Left lobe of liver (tissue), 2 donors: ENCODE measurements at regions not wholly inside any gene's neighbourhood (a gene's known extent, or its start where the extent isn't known, plus 50 kb on each side); places are given as distances from the start of the nearest gene placed in this dataset.

Experiments used
- ATAC-seq: fragments of 200-7000 bp; cut with Tn5 transposase; one replicate; pipeline ENCODE4 v1.9.1; 2020; ENCODE audit warnings: mild to moderate bottlenecking, moderate library complexity
- DNase-seq: peaks from one replicate; pipeline ENCODE4 v3.0.0-alpha.2; 2020; ENCODE audit warnings: low spot score
- donor health status: DM: no; HTN: no; CAD: no; lungs with moderate emphysema.
- donor health status: DM: no; HTN: yes; CAD: no.

DNA sequence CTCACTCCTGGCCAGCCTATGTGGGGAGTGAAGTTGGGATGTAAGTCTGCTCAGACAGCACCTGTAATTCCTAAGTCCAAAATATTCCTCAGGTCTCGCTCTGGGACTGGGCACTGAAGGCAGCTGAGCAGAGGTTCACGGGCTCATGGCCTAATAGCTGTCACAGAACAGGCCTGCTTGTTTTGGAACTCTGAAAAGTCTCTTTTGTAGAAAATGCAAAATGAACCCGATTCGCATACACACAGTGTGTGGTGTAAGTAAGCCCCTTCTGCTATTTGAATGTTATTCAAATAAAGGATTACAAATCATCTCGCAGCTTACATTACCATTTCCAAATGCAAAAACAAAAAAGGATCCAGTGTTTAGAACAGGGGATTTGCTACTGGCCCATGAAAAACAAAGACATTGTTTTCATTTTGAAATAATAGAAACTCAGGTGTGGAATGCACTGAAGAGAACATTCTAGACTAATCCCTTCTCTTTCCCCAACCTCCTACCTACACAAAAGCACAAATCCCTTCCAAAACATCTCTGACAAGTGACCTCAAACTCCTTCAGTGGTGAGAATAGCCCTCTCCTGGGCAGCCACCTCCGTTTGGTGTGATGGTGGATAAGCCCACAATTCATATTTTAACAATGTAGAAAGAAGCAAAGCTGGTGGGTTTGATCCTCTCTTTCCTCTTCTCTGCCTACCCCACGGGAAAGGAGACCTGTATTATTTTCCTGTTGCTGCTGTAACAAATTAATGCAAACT is 118.3 kb upstream of the NCK2 start:
- ATAC-seq, result no peak
- DNase-seq, result no peak

DNA sequence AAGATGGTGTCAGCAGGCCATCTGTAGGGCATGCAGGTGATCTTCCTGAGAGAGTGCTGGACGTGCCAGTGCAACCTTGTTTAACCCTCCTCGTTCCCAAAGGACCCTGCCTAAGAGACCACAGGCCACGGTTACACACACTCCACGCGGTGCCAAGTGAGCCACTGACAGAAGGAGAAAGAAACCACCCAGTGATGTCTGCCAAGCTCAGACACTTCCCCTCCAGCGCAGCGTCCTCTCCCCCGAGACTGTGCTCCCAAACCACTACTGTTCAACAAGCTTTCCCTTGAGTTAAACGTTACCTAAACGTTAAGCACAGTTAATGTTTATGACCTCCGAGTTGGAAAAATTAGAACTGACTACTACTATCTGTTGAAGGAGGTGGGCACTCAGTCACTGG is 119.1 kb upstream of the NCK2 start:
- ATAC-seq (no peak), DNase-seq (no peak)

DNA sequence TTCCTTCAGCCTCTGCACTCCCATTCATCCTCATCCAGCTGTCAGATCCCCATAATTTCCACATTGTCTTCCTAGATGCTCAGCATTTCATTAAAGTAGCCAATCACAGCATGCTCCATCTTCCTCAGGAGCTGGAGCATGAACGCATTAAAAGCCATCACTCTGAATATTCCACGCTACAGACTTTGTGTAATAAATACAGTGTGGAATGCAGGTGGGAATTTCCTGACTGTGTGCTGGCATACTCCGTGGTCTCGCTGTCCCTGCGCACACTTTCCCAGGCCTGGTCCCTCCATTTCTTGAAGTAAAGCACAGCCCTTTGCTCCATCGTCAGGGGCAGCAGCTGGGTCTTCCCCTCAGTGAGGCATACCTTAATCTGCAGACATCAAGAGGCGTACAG is 123.7 kb upstream of the NCK2 start:
- no peak for DNase-seq
- ATAC-seq, result no peak

DNA sequence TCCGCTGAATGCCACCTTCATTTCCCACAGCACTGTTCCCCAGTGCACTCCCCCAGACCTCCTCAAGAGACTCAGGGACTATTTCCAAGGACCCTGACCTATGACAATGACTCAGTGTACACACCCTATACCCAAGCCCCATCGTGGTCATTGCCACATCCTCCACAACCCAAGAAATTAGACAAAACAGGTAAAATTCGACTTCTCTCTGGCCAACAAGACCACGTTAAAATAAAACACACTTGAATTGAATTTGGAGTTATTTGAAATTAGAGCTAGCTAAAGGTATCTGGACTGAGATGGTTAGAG is 126.4 kb upstream of the NCK2 start:
- no peak for ATAC-seq
- DNase-seq, result no peak

DNA sequence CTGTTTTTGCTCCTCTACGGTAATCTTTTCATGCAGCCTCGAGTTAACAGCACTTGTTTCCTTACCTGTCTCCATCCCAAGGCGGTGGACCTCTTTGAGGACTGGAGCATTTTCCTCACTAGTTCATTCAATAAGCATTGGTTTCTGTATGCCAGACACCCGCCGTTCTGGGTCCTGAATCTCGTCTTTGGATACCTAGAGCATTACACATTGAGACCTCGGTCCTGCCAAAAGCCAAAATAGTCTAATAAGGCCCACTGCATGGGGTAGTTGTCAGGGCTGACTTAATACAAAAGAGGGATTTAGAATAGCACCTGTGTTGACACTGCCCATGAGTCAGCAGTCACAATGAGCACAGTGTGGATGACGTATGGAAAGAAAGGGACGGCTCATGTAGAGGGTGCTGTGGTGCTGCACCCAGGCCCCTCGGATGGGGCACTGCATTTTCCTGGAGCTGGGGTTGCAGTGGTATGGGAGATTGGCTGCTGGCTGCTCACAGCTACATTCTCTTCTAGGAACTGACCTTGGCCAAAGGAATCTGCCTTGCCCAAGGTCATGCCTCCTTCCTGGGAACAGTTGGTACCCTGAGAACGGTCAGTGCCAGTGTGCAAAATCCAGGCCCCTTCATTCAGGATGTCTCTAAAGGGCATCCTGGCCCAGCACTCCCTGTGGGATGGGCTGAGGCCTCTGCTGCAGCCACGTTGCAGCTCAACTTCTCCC is 126.9 kb upstream of the NCK2 start:
- DNase-seq (no peak), ATAC-seq (no peak)

DNA sequence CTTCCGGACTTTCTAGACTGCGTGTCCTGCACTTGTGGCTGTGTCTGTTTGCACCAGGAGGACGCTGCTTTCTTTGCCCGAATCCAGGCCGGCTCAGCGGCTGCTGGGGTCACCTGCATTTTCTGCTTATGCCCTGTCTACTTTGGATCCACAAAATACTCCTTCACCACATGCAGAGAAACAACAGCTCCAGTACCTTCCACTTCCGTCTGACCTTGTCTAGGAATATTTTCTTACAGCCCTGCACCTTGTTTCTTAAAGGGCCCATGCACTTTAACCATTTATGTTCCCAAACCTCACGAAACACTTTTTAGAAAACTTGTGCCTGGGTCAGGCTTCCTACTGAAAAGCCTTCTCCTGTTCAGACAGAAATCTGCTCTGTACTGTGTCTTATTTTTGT is 129.4 kb upstream of the NCK2 start:
- ATAC-seq (no peak), DNase-seq (no peak)

DNA sequence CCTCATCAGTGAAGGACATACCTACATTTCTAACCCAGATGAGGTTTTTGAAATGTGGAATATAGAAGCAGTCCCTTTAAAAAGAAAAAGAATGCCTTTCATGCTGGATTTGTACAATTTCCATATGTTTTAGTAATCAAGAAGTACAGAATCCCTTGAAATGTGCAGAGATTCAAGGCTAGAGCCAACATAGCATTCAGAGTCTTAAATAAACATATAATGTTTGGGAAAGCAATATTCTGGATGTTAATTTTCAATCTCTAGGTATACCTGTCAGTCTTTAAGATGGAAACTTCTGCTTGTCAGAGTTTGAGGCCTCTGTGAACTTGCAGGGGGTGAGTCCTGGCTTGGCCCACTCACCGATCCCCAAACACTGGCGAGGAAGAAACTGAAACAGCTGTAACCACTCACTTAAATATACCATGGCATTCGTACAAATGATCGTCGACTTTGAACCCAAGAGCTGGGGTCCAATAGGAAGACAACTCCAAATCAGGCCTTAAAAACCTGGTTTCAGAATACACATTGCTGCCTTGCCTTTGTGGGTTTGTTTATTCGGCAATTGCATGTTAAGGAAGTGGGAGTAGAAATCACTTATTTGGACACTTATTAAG is 132.8 kb upstream of the NCK2 start:
- ATAC-seq (no peak), DNase-seq (no peak)

DNA sequence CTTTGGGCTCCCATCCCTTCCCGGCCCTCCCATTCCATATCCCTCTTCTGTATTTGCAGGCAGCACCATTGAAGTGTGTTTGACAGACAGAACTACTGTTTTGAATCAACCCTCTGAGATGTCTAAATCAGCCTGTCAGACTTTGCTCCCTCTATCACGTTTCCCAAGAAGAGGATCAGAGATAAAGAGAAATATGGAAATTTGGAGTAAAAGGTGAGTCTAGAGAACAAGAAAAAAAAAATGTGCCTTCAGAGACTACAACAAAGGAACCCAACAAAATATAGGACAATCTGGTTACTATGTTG is 133.4 kb upstream of the NCK2 start:
- DNase-seq, result no peak
- no peak for ATAC-seq

DNA sequence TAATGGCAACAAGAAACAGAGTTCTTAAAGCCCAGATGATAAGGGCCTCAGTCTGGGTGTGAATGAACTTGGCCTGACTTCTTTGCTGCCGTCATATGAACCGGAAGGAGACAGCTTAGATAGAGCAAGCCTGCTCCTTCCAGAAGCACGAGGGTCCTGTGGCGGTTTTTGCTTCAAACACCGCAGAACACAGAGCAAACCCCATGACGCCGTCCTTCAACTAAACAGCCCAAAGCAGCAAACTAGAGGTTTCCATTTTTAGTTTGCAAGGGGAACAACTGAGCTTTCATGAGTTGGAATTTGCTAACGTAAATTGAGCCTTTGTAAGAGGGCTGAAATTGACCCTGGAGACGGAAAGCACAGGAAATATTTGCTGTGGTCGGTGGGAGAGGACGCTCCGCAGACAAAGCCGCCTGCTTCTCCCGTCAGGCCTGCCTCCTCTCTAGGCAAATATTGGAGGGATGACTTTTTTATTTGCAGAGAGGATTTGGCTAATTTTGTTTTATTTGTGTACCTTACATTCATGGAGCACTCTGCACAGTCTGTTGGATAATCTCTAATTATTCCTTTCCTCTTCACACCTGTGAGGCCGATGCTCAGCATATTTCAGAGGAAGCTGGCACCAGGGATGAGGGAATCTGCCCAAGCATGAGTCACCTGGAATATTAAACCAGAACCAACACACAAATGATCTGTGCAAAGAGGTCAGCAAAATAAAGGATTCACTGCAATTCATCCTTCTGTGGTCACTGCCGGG is 134.0 kb upstream of the NCK2 start:
- ATAC-seq, result no peak
- DNase-seq, result no peak

DNA sequence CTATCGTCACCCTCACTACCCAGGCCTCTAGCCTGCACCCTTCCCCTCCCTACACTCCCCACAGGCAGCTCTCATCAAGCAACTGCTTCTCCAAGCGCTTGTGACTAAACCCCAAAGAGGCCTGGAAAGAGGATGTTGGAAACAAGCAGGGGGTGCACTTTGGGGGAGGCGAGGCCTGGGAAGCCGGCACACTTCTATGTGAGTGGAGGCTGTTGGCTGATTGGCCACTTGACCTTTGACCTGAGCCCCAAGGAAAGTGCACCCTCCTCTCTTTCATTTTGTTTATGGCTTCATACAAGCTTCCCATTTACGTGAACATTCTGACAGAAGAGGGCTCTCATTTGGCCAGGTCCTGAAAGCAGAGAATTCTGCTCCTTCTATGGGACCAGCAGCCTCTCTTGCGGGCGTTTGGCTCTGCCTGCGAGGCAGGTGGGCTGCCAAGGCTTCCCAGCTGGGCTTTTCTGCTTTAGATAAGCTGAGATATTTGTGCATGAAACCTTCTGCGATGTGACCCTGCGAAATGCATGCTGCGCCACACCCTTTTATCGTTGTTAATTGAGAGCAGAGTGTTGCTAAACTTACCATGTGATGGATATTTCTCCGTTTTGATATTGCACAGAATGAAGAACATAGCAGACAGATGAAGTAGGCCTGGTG is 134.8 kb upstream of the NCK2 start:
- DNase-seq (no peak), ATAC-seq (no peak)

DNA sequence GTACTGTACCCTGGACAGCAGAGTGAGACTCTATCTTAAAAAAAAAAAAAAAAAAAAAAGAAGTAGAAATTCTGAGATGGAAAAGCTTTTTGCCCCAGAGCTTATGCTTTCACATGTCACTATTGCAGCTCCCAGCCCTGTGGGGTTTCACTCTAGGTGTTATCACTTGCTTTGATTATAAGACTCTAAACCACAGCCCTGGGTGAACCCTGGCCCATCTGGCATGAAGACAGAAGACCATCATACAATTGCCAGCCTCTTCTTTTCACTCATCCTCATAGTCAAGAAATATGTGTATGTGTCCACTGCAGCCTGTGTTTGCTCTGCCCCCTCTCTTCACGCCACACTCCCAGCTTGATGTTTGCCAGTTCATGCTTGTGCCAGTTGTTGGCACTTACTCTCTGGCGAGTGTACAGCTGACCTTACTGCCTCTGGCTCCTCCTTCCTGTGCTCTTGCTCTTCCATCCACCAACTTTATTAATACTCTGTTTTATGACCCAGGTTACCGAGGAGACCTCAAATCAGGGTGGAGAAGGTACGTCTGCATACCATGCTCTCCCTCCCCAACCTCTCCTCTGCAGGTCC is 136.7 kb upstream of the NCK2 start:
- ATAC-seq, result peak; percentile 74

DNA sequence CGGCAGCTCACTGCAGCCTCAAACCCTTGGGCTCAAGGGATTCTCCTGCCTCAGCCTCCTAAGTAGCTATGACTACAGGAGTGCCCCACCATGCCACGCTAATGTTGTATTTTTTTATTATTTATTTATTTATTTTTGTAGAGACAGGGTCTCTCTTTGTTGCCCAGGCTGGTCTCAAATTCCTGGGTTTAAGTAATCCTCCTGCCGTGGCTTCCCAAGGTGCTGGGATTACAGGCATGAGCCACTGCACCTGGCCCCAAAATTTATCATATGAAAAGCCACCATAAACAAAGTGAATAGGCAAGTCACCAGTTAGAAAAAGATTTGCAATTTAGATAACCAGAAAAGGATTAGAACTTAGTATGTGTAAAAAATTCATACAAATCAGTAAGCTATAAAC is 138.6 kb upstream of the NCK2 start:
- ATAC-seq, result no peak

More for the DNA sequence above, 136.7 kb upstream of the NCK2 start:
- no peak for DNase-seq

DNA sequence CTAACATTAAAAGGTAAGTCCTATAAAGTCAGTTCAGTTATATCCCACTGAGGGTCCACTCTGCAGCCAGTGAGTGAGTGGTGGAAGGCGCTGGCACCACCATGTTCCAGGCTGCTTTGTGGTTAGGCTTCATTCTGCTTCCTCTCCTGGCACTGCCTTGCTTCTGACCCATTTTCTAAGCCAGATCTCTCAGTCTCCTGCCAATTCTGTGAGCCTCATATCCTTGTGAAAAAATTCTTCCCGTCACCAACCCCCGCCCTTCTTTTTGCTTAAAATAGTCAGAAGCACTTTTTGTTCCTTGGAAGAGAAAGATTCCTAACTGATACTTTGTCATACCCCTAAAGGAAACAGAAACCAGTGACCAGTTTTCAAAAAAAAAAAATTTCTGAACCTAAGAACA is 139.8 kb upstream of the NCK2 start:
- DNase-seq, result no peak
- ATAC-seq, result peak; percentile 31

More for the DNA sequence above, 138.6 kb upstream of the NCK2 start:
- no peak for DNase-seq

DNA sequence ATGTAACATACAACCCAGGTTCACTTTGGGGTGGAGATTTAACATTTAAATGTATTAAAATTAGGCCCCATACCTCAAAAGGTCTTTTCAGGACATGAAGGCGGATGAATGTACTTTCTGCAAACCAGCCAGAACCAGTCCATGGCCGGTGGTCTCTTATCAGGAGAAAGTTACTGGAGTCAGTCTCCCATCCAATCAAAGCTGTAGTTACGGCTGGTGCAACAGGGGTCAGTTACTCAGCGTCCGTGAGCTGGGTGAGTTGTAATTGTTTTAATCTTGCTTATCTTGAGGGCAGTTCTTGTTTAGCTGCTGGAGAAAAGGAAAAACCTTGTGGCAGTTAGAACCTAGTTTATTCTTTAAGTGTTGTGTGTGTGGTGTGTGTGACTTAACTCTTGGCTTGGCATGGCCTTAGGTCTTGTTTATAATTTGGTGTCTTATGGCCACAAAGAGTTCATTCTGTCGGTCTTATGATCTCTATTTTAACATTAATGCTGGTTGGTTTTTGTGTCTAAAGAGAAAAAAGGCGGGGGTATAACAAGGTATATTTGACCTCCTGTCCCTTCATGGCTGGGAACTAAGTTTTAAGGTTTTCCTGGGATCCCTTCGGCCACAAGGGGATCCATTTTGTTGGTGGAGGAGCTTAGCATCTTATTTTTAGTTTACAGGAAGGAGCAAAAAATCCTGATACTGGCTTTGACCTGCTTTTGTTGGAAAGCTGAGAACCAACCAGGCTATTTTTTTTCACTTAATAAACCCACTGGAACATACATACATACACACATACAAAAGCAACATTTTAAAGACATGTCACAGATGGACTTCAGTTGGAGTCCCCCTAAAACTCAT is 143.5 kb upstream of the NCK2 start:
- no peak for ATAC-seq
- no peak for DNase-seq

DNA sequence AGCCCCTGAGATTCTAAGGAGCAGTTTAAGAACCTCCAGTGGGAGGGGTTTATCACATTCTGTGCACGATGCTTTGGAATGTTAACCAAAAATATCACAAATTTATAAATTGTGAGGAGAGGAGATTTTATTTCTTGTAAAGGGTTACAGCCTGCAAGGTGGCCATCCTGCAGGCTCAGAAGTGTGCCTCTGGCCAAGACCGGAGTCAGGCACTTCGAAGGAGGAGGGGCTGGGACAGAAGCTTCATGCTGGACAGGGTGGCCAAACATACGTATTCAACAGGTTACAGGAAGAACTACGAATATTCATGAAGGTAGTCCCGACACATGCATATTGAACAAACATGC is 144.1 kb upstream of the NCK2 start:
- DNase-seq (no peak), ATAC-seq (no peak)

DNA sequence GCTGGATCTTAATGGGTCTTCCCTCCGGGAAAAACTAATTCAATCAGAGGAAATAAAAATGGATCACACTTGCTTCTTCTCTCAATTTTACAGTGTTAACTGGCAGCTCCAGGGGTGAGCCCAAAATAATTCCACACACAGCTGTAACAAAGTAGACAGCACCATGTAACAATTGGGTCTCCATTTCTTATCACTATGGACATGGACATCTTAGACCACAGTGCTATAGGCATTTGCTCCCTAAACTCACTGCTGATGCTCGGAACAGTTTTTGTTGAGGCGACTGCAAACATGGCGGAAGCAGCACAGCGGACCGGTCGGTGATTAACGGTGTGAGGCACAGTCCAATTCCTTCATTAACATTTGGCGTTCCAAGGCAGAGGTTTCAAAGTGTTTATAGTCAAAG is 144.7 kb upstream of the NCK2 start:
- ATAC-seq, result no peak
- no peak for DNase-seq

DNA sequence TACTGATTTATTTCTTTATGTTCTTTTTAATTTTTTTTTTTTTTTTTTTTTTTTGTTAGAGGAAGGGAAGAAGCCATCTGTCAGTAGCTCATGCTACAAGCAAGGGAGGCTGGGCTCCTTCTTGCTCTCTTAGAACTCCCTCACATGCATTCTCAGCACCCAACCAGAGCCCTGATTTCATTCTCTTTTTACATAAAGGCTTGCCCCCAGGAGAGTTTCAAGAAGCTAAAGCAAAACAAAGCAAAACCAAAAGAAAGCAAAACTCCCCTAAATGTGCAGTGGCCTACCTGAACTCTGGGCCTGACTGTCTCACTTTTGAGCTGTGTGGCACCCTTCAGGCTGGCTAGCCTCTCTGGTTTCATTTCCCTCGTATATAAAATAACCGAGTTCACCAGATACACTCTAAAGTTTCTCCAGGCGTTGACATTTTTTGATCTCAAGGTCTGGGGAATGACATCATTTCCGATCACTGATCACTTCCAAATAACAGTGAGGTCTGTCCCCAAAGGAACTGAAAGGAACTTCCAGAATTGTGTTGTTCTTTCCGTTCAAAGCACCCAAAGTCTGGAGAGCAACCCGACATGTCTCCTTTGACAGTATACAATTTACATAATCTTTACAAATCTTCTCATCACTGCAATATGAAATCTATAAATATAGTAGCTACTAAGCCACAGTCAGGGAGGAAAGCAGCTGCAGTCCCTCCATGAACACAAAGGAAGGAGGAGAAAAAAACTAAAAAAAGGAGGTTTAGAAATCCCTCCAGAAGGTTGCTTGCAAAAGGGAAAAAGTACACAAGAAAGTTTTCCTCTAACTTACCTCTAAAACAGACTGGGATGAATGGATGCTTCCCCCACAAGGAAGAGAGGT is 145.6 kb upstream of the NCK2 start:
- ATAC-seq (no peak), DNase-seq (no peak)

DNA sequence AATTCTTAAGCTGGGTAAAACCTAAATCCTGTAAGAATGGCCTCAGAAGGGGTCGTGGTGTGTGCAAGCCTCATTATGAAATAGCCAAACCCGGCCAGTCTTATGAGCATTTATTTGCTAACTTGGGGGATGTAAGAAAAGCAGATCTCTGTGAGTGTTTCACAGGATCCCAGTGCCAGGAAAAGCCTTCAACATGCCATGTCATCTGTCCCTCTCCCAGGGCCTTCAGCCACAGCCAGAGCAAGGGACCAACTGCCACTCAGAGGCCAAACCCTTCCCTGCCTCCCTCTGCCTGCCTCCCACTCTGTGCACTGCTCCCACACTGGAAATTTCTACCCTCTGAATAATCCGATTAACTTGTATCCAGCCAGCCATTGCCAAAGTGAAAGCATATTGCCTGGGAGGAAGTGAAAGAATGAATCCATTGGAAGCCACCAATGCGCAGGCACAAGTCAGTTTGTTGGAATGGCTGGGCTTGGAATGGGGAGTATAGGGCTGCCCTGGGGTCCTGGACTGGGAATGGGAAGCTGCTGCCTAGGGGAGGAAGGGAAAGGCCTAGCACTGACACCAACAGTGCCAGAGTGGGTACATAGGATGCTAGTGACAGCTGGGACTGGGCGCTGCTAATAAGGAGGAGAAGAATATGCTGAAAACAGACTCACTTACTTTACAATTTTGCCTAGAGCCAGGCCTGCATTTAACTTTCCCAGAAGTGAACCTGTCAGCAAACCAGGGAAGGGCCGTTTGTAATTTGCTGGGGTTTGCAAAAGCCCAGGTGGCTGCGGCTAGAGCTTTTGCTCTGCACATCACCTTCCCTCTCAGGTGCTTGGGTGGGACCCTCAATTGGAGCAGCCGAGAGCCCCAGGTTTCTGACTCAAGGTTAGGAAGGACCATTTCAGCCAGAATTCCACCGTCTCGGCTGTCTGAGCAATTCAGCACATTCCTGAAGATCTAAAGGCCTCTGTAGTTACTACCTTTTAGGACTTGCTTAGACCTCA is 146.6 kb upstream of the NCK2 start:
- no peak for DNase-seq
- no peak for ATAC-seq
